Stomach smooth muscle (tissue), 2 donors: ENCODE measurements at regions not wholly inside any gene's neighbourhood (a gene's known extent, or its start where the extent isn't known, plus 50 kb on each side); places are given as distances from the start of the nearest gene placed in this dataset.

Experiments
- H3K27ac ChIP-seq: one replicate; pipeline ENCODE4 v1.7.0; 2013; ENCODE audit warnings: mild to moderate bottlenecking, low read length, inconsistent platforms
- H3K27me3 ChIP-seq, 2 donors: one replicate each; pipeline ENCODE4 v1.7.0; 2013; ENCODE audit warnings: low read length in 2 of 2; ENCODE audit not compliant: insufficient read depth in 2 of 2, control insufficient read depth in 1 of 2
- H3K36me3 ChIP-seq, 2 donors: one replicate each; pipeline ENCODE4 v1.7.0; 2013; ENCODE audit warnings: low read length in 2 of 2; ENCODE audit not compliant: control insufficient read depth in 2 of 2, insufficient read depth in 2 of 2
- H3K4me1 ChIP-seq: one replicate; pipeline ENCODE4 v1.7.0; 2013; ENCODE audit warnings: low read length; ENCODE audit not compliant: control insufficient read depth, insufficient read depth
- H3K4me3 ChIP-seq, 2 donors: one replicate each; pipeline ENCODE4 v1.7.0; 2013; ENCODE audit warnings: low read length in 2 of 2
- H3K9ac ChIP-seq, 2 donors: one replicate each; pipeline ENCODE4 v1.7.0; 2013; ENCODE audit warnings: low read length in 2 of 2, mild to moderate bottlenecking in 1 of 2
- H3K9me3 ChIP-seq, 2 donors: one replicate each; pipeline ENCODE4 v1.7.0; 2013; ENCODE audit warnings: low read length in 2 of 2; ENCODE audit not compliant: control insufficient read depth in 2 of 2
- donor health status: healthy.
- donor health status: Pancreatic carcinoma.

DNA sequence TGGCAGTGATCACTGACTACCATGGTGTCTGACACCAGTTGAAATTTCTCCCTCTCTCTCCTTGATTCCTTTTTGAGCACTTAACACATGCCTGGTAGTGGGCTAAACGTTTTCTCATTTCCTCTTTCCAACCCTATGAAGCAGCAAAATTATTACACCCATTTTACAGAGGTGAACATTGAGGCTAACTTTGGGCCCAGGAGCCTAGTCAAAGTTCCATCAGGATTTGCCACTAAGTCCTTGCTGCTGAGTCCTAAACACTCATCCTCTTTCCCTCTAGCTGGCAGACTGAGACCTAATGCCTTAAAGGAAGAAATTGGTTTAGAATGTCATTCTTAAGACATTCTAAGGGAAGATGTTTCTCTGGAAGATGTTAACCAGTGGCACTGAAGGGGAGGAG lies 74.7 kb upstream of the IRX3 start:
- Histone ChIP-seq H3K4me1 (no peaks in the 10 kb centered on the region), H3K4me3 (no peak overlapping the region), H3K27me3 (peaks cover 21 to 26% of the 10 kb centered on the region in 2 donors), H3K27ac (no peak overlapping the region), H3K9ac (no peak overlapping the region), H3K9me3 (peaks cover 0 to 1% of the 10 kb centered on the region in 2 donors), H3K36me3 (no peaks in the 10 kb centered on the region)

GRCh38 chr16:54360681-54361080 lies 74.1 kb upstream of the IRX3 start:
- H3K4me3 ChIP-seq = no peak overlapping the region
- H3K9me3 ChIP-seq = peaks cover under 1 to 3% of the 10 kb centered on the region in 2 donors
- H3K27ac ChIP-seq = no peak overlapping the region
- H3K27me3 ChIP-seq = peaks cover 21 to 26% of the 10 kb centered on the region in 2 donors
- H3K4me1 ChIP-seq = no peaks in the 10 kb centered on the region
- no peaks in the 10 kb centered on the region for H3K36me3 ChIP-seq
- no peak overlapping the region for H3K9ac ChIP-seq

GRCh38 chr16:54359555-54359954 lies 73.0 kb upstream of the IRX3 start:
- H3K27me3 ChIP-seq = peaks cover 21 to 26% of the 10 kb centered on the region in 2 donors
- H3K27ac ChIP-seq = no peak overlapping the region

GRCh38 chr16:54359081-54359480 lies 72.5 kb upstream of the IRX3 start:
- Histone ChIP-seq H3K36me3 (no peaks in the 10 kb centered on the region), H3K9ac (no peak overlapping the region), H3K9me3 (peaks cover 5 to 9% of the 10 kb centered on the region in 2 donors), H3K27ac (no peak overlapping the region), H3K27me3 (peaks cover 21 to 26% of the 10 kb centered on the region in 2 donors), H3K4me1 (no peaks in the 10 kb centered on the region), H3K4me3 (no peak overlapping the region)

More at GRCh38 chr16:54359555-54359954, 73.0 kb upstream of the IRX3 start:
- Histone ChIP-seq H3K36me3 (no peaks in the 10 kb centered on the region), H3K4me1 (no peaks in the 10 kb centered on the region), H3K9me3 (peaks cover 5 to 9% of the 10 kb centered on the region in 2 donors), H3K9ac (no peak overlapping the region), H3K4me3 (no peak overlapping the region)

DNA sequence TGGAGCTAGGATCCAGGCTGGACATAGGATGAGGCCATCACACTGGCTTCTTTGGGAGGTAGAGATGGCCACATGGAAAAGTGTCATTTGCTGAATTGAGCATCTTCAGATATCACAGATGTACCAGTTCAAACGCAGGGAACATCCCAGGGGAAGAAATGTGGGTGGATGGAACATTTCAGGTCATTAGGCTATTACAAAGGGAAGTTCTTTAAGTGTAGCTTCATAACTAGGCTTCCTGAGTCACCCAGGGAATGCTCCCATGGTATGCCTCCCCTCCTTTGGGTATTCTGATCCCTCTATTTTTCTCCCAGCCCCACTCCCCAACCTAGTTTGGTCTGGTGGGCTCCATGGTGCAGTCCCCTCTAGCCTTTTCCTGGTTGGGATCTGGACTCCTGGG lies 69.8 kb upstream of the IRX3 start:
- peaks cover 9 to 11% of the 10 kb centered on the region in 2 donors for H3K27me3 ChIP-seq
- H3K9ac ChIP-seq = no peak overlapping the region
- peaks cover 5 to 9% of the 10 kb centered on the region in 2 donors for H3K9me3 ChIP-seq

DNA sequence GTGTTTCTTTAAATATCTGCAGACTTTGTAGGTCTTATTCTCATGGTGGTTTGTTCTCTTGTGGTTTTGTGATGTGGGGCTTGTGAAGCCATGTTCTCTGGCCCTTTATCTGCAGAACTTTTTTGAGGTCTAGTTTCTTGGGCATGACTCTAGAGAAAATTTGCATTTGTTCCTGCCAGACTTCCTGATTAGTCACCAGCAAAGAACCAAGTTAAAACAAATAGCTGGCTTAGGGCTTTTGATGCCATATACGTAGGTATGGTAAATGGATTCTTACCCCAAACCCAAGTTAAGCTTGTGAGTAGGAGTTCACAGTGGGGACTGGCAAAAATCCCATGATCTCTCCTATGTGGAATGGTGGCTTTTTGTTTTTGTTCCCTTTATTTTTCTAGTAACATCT lies 68.7 kb upstream of the IRX3 start:
- H3K27me3 ChIP-seq = peaks cover 5 to 7% of the 10 kb centered on the region in 2 donors
- H3K27ac ChIP-seq = no peak overlapping the region
- no peak overlapping the region for H3K9ac ChIP-seq
- H3K36me3 ChIP-seq = no peaks in the 10 kb centered on the region
- H3K4me3 ChIP-seq = no peak overlapping the region
- H3K4me1 ChIP-seq = no peaks in the 10 kb centered on the region
- peaks cover 5 to 9% of the 10 kb centered on the region in 2 donors for H3K9me3 ChIP-seq

More for the DNA sequence above, 69.8 kb upstream of the IRX3 start:
- no peak overlapping the region for H3K27ac ChIP-seq
- H3K4me3 ChIP-seq = no peak overlapping the region
- H3K4me1 ChIP-seq = no peaks in the 10 kb centered on the region
- no peaks in the 10 kb centered on the region for H3K36me3 ChIP-seq

DNA sequence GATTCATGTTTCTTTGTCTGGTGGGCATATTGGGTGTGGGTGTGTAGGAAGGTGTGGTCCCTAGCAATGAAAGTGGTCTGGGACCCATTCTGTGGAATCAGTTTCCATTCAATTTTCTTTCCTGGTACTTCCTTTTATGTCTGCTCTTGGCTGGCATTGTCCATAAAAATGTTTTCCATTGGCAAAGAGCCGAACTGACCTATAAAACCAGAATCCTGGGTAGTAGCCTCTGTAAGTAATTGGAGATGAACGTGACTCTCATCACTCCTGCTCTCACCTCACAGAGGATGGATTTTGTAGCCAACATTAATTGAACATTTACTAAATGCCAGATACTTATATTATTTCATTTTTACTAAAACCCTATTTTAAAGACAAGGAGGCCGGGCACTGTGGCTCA lies 66.5 kb upstream of the IRX3 start:
- no peak overlapping the region for H3K9ac ChIP-seq
- H3K27me3 ChIP-seq = peaks cover 3 to 4% of the 10 kb centered on the region in 2 donors
- no peaks in the 10 kb centered on the region for H3K36me3 ChIP-seq
- no peak overlapping the region for H3K4me3 ChIP-seq
- no peaks in the 10 kb centered on the region for H3K4me1 ChIP-seq
- H3K27ac ChIP-seq = no peak overlapping the region
- H3K9me3 ChIP-seq = peaks cover 8 to 12% of the 10 kb centered on the region in 2 donors

GRCh38 chr16:54351171-54351570 lies 64.6 kb upstream of the IRX3 start:
- peaks cover 8 to 10% of the 10 kb centered on the region in 2 donors for H3K9me3 ChIP-seq
- no peaks in the 10 kb centered on the region for H3K36me3 ChIP-seq
- peaks cover 0 to 3% of the 10 kb centered on the region in 2 donors for H3K27me3 ChIP-seq
- no peaks in the 10 kb centered on the region for H3K4me1 ChIP-seq
- H3K4me3 ChIP-seq = no peak overlapping the region
- no peak overlapping the region for H3K9ac ChIP-seq
- H3K27ac ChIP-seq = no peak overlapping the region

DNA sequence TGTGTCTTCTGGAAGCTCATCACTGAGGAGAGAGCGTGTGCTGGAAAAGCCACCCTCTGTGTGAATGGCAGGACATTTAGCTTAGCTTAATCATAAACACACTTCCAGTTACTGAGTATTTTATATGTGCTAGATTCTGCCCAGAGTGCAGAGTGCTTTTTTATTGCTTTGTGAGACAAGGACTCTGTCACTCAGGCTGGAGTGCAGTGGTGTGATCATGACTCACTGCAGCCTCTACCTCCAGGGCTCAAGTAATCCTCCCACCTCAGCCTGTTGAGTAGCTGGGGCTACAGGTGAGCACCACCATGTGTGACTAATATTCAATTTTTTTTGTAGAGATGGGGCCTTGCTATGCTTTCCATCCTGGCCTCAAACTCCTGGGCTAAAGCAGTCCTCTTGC lies 61.4 kb upstream of the IRX3 start:
- peaks cover 3% of the 10 kb centered on the region in 2 donors for H3K9me3 ChIP-seq
- no peaks in the 10 kb centered on the region for H3K36me3 ChIP-seq
- H3K9ac ChIP-seq = no peak overlapping the region
- H3K27ac ChIP-seq = no peak overlapping the region
- H3K27me3 ChIP-seq = peaks cover 0 to 5% of the 10 kb centered on the region in 2 donors
- no peaks in the 10 kb centered on the region for H3K4me1 ChIP-seq
- H3K4me3 ChIP-seq = no peak overlapping the region

DNA sequence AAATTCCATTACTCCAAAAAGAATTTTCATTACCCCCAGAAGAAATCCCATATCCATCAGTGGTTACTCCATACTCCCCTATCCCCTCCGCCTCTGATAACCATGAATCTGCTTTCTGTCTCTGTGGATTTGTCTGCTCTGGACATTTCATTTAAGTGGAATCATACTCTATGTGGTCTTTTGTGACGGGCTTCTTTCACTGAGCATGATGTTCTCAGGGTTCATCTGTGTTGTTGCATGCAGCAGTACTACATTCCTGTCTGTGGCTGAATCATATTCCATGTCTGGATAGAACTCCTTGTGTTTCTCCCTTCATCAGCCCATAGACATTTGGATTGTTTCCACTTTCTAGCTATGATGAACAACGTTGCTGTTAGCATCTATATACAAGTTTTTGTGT lies 59.5 kb upstream of the IRX3 start:
- Histone ChIP-seq H3K36me3 (no peaks in the 10 kb centered on the region), H3K4me3 (no peak overlapping the region), H3K27ac (no peak overlapping the region), H3K27me3 (peaks cover 0 to 7% of the 10 kb centered on the region in 2 donors), H3K9ac (no peak overlapping the region), H3K9me3 (peaks cover 3% of the 10 kb centered on the region in 2 donors), H3K4me1 (no peaks in the 10 kb centered on the region)

DNA sequence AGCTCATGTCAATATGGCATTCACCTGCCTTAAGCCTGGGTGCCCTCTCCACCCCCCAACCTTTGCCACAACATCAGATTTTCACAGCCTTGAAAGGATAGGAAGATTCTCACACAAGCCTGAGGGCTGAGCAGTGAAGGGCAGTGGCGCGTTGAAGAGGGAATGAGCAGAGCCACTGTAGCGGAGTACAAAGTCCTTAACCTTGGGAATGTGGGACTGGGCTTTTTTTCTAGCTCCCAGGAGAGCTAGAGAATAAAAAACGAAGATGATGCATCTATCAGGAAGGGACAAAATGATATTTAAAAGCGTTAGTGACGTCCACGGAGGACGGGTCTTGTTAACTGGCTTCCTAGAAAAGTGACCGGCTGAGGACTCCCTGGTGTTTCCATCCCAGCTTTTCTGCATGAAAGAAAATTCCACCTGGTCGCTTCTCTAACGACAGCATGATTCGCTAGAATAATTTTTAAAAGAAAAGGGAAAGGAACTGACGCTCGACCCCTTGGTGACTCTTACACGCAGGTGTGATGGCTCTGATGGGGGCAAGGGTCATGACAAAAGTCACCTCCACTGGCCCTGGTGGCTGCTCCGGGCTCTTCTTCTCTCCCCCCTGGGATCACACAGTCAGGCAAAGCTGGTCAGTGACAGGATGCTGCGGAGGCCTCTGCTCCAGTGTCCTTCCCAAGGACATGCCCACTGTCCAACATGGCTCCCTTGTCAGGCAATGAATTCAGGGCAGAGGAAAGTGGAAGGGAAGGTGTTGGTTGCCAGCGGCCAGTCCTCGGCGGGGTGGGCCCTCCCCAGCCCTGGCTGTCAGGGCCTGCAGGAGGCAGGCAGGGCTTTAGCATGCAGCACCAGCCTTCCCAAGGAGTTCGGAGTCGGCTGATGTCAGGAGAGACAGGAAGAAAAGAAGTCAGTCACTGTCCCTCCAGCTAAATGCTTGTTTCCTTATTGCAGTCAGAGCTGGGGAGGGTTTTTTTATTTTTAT lies 58.4 kb upstream of the IRX3 start:
- no peak overlapping the region for H3K27ac ChIP-seq
- H3K36me3 ChIP-seq = no peaks in the 10 kb centered on the region
- peaks cover 3% of the 10 kb centered on the region in 2 donors for H3K9me3 ChIP-seq
- no peak overlapping the region for H3K4me3 ChIP-seq
- no peak overlapping the region for H3K9ac ChIP-seq
- peaks cover 0 to 7% of the 10 kb centered on the region in 2 donors for H3K27me3 ChIP-seq
- no peaks in the 10 kb centered on the region for H3K4me1 ChIP-seq
